HG02623 (cell line): ENCODE measurements at regions not wholly inside any gene's neighbourhood (a gene's known extent, or its start where the extent isn't known, plus 50 kb on each side); places are given as distances from the start of the nearest gene placed in this dataset.

Experiments
- ATAC-seq: cut with Tn5 transposase; IDR thresholded peaks from one replicate; pipeline ENCODE4 v1.9.1; 2021; ENCODE audit warnings: moderate library complexity; ENCODE audit not compliant: unreplicated experiment

GRCh38 chr18:41756141-41756540 is 198.9 kb upstream of the PIK3C3 start:
- ATAC-seq: no peak

- ATAC-seq: no peak
Observed at GRCh38 chr18:41754332-41754731, 200.7 kb upstream of the PIK3C3 start.

- no peak for ATAC-seq
Observed at GRCh38 chr18:41753826-41754225, 201.2 kb upstream of the PIK3C3 start.

- ATAC-seq: no peak
Observed at GRCh38 chr18:41752826-41753225, 202.2 kb upstream of the PIK3C3 start.

GRCh38 chr18:41751652-41752051 is 203.4 kb upstream of the PIK3C3 start:
- no peak for ATAC-seq

GRCh38 chr18:41751161-41751560 is 203.9 kb upstream of the PIK3C3 start:
- no peak for ATAC-seq

GRCh38 chr18:41747723-41748242 is 207.3 kb upstream of the PIK3C3 start:
- ATAC-seq: no peak

- peak; percentile 66 for ATAC-seq
Observed at GRCh38 chr18:41745166-41746049, 209.6 kb upstream of the PIK3C3 start.

- ATAC-seq: no peak
Observed at GRCh38 chr18:41744421-41745030, 210.5 kb upstream of the PIK3C3 start.

GRCh38 chr18:41737218-41737617 is 217.8 kb upstream of the PIK3C3 start:
- no peak for ATAC-seq

- no peak for ATAC-seq
Observed at GRCh38 chr18:41734917-41735316, 220.1 kb upstream of the PIK3C3 start.

- no peak for ATAC-seq
Observed at GRCh38 chr18:41732356-41732755, 222.7 kb upstream of the PIK3C3 start.

GRCh38 chr18:41731884-41732283 is 223.2 kb upstream of the PIK3C3 start:
- no peak for ATAC-seq

- ATAC-seq: no peak
Observed at GRCh38 chr18:41724195-41724594, 230.8 kb upstream of the PIK3C3 start.

GRCh38 chr18:41721103-41721790 is 233.8 kb upstream of the PIK3C3 start:
- ATAC-seq: no peak

- no peak for ATAC-seq
Observed at GRCh38 chr18:41720226-41720625, 234.8 kb upstream of the PIK3C3 start.

GRCh38 chr18:41719808-41720207 is 235.2 kb upstream of the PIK3C3 start:
- no peak for ATAC-seq

GRCh38 chr18:41714872-41715271 is 240.2 kb upstream of the PIK3C3 start:
- ATAC-seq: no peak

- no peak for ATAC-seq
Observed at GRCh38 chr18:41713969-41714825, 240.8 kb upstream of the PIK3C3 start.

- no peak for ATAC-seq
Observed at GRCh38 chr18:41706301-41706700, 248.7 kb upstream of the PIK3C3 start.
